ENCODE measurements at regions not wholly inside any gene's neighbourhood (a gene's known extent, or its start where the extent isn't known, plus 50 kb on each side); places are given as distances from the start of the nearest gene placed in this dataset.
"Not testable (repeated sequence)": the region's sequence is repeated elsewhere in the genome, so short reads cannot be mapped to it uniquely, and the experiment has no call there.

DNA sequence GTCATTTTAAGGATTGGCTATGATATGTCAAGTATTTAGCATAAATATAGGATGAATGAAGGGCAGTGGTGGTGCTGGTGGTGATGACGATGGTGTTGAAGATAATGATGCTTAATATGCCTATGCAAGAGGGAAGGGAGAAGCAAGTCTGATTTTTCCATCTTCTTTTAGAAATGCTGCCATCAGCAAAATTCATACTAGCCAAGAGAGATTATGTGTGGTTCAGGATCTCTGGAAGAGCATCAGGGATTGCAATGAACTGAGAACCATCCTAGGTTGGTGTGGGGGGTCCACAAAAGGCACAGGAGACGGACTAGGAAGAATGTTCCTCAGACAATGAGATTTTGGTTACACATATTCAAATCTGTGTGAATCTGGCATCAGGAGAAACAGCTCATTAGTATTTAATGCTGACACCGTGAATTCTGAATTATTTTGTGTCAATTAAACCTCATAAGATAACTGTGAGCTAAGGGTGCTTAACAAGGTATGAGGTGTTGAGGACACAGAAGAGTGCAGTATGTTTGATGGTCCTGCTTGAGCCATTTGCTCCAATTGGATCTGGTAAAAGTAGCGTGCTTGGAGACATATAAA, 1120.8 kb upstream of the GOT2 start:
- no peak overlapping the region for H3K27ac Mint-ChIP-seq (ENCODE audit: unreplicated experiment)
- H3K9me3 Mint-ChIP-seq (ENCODE audit: unreplicated experiment), result no peaks in the 10 kb centered on the region
- TF ChIP-seq, protein P1, sequence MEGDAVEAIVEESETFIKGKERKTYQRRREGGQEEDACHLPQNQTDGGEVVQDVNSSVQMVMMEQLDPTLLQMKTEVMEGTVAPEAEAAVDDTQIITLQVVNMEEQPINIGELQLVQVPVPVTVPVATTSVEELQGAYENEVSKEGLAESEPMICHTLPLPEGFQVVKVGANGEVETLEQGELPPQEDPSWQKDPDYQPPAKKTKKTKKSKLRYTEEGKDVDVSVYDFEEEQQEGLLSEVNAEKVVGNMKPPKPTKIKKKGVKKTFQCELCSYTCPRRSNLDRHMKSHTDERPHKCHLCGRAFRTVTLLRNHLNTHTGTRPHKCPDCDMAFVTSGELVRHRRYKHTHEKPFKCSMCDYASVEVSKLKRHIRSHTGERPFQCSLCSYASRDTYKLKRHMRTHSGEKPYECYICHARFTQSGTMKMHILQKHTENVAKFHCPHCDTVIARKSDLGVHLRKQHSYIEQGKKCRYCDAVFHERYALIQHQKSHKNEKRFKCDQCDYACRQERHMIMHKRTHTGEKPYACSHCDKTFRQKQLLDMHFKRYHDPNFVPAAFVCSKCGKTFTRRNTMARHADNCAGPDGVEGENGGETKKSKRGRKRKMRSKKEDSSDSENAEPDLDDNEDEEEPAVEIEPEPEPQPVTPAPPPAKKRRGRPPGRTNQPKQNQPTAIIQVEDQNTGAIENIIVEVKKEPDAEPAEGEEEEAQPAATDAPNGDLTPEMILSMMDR (IDR thresholded peaks at IDR 0.05), result no peak
- no peaks in the 10 kb centered on the region for H3K36me3 Mint-ChIP-seq (ENCODE audit: unreplicated experiment)
- peaks cover 9% of the 10 kb centered on the region for H3K27me3 Mint-ChIP-seq (ENCODE audit: unreplicated experiment)
- no peak overlapping the region for H3K4me3 Mint-ChIP-seq (ENCODE audit: unreplicated experiment)
- no peaks in the 10 kb centered on the region for H3K4me1 Mint-ChIP-seq (ENCODE audit: unreplicated experiment)
- DNase-seq (ENCODE audit: extremely low spot score, unreplicated experiment), result no peak

DNA sequence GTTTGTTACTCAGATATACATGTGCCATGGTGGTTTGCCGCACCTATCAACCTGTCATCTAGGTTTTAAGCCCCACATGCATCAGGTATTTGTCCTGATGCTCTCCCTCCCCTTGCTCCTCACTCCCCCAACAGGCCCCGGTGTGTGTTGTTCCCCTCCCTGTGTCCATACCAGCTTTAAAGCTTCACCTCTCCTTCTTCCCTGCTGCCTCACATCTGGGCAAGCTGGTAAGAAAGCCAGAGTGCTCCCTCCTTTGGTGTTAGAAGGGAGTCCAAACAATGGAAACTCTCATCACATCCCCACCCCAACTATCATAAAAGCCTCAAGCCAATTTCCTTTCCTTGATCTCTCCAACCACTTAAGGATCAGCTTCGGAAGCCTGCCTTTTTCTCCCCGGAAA, 1115.6 kb upstream of the GOT2 start:
- no peaks in the 10 kb centered on the region for H3K9me3 Mint-ChIP-seq (ENCODE audit: unreplicated experiment)
- DNase-seq (ENCODE audit: extremely low spot score, unreplicated experiment), result no peak
- no peak overlapping the region for H3K4me3 Mint-ChIP-seq (ENCODE audit: unreplicated experiment)
- H3K4me1 Mint-ChIP-seq (ENCODE audit: unreplicated experiment), result peaks cover 6% of the 10 kb centered on the region
- no peaks in the 10 kb centered on the region for H3K36me3 Mint-ChIP-seq (ENCODE audit: unreplicated experiment)
- peaks cover 12% of the 10 kb centered on the region for H3K27me3 Mint-ChIP-seq (ENCODE audit: unreplicated experiment)
- no peak overlapping the region for H3K27ac Mint-ChIP-seq (ENCODE audit: unreplicated experiment)
- TF ChIP-seq, protein P1 (IDR thresholded peaks at IDR 0.05), result no peak

DNA sequence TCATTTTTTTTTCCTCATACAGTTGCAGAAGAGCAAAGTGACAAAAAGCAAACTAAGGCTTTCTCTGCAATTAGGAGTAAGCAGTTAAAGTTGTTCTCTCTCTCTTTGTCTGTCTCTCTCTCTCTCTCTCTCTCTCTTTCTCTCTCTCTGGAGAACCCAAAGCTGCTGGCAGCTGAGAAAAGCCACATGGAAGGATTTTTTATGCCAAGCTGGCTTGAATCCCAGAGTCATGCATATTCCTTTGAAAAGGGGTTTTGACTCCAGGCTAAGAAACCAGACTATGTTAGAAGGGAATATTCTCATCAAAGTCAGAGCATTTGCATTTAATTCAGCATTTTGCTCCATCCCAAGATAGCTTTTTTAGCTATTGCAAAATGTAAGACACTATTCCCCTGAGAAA, 1114.2 kb upstream of the GOT2 start:
- H3K36me3 Mint-ChIP-seq (ENCODE audit: unreplicated experiment), result peaks cover 2% of the 10 kb centered on the region
- TF ChIP-seq, protein P1 (IDR thresholded peaks at IDR 0.05), result no peak
- no peak overlapping the region for H3K4me3 Mint-ChIP-seq (ENCODE audit: unreplicated experiment)
- H3K27ac Mint-ChIP-seq (ENCODE audit: unreplicated experiment), result no peak overlapping the region
- peaks cover 6% of the 10 kb centered on the region for H3K4me1 Mint-ChIP-seq (ENCODE audit: unreplicated experiment)
- no peak for DNase-seq (ENCODE audit: extremely low spot score, unreplicated experiment)
- H3K27me3 Mint-ChIP-seq (ENCODE audit: unreplicated experiment), result peaks cover 6% of the 10 kb centered on the region
- peaks cover 6% of the 10 kb centered on the region for H3K9me3 Mint-ChIP-seq (ENCODE audit: unreplicated experiment)

DNA sequence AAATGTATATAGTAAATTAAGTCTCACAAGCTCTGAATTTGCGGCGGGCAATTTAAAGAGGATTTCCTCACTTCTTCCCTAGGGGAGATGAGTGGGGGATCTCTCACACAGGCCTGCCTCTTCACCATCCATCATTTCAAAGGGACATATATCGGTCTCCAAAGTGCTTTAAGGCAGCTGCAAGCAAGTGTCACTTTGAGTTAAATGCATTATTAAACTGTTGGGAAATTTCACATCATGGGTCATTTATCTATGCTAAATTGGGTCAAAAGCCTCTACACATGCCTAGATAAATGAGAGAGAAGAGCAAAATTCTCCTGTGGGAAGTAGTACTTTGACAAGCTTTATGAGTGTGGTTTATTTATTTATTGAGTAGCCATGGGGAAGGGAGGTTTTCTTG, 1106.1 kb upstream of the GOT2 start:
- Mint-ChIP-seq H3K9me3 (ENCODE audit: unreplicated experiment) (peaks cover 14% of the 10 kb centered on the region), H3K27ac (ENCODE audit: unreplicated experiment) (no peak overlapping the region), H3K4me1 (ENCODE audit: unreplicated experiment) (no peaks in the 10 kb centered on the region), H3K36me3 (ENCODE audit: unreplicated experiment) (peaks cover 4% of the 10 kb centered on the region), H3K4me3 (ENCODE audit: unreplicated experiment) (no peak overlapping the region), H3K27me3 (ENCODE audit: unreplicated experiment) (peaks cover 3% of the 10 kb centered on the region)
- TF ChIP-seq, protein P1 (IDR thresholded peaks at IDR 0.05), result no peak
- DNase-seq (ENCODE audit: extremely low spot score, unreplicated experiment), result no peak

DNA sequence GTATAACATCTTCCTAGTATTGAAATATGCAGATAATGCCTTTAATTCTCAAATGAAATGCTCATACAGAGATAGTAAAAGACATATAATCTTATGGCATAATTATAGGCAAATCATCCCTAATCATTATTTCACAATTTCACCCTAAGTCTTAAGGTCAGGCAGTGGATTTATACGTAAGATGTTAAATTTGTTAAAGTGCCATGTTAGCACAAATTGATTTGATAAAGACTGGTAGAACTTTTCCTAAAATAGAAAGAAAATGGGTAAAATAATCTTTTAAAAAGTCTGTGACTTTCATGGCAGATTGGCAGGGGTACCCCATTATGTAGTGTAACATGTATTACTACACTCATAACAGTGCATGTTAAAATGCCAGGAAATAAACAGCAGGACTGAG, 1092.7 kb upstream of the GOT2 start:
- Mint-ChIP-seq H3K36me3 (ENCODE audit: unreplicated experiment) (no peaks in the 10 kb centered on the region), H3K27me3 (ENCODE audit: unreplicated experiment) (peaks cover 13% of the 10 kb centered on the region), H3K9me3 (ENCODE audit: unreplicated experiment) (no peaks in the 10 kb centered on the region), H3K27ac (ENCODE audit: unreplicated experiment) (no peak overlapping the region), H3K4me3 (ENCODE audit: unreplicated experiment) (no peak overlapping the region), H3K4me1 (ENCODE audit: unreplicated experiment) (no peaks in the 10 kb centered on the region)
- no peak for DNase-seq (ENCODE audit: extremely low spot score, unreplicated experiment)
- TF ChIP-seq, protein P1 (IDR thresholded peaks at IDR 0.05), result no peak

DNA sequence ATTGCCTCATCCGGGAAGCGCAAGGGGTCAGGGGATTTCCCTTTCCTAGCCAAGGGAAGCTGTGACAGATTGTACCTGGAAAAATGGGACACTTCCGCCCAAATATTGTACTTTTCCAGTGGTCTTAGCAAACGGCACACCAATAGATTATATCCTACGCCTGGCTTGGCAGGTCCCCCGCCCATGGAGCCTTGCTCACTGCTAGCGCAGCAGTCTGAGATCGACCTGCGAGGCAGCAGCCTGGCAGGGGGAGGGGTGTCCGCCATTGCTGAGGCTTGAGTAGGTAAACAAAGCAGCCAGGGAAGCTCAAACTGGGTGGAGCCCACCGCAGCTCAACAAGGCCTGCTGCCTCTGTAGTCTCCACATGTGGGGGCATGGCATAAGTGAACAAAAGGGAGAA, 1075.4 kb upstream of the GOT2 start:
- not testable (repeated sequence) for H3K9me3 Mint-ChIP-seq (ENCODE audit: unreplicated experiment); H3K4me1 Mint-ChIP-seq (ENCODE audit: unreplicated experiment); H3K36me3 Mint-ChIP-seq (ENCODE audit: unreplicated experiment); H3K27me3 Mint-ChIP-seq (ENCODE audit: unreplicated experiment); H3K27ac Mint-ChIP-seq (ENCODE audit: unreplicated experiment); H3K4me3 Mint-ChIP-seq (ENCODE audit: unreplicated experiment); DNase-seq (ENCODE audit: extremely low spot score, unreplicated experiment)
